ENCODE measurements at regions not wholly inside any gene's neighbourhood (a gene's known extent, or its start where the extent isn't known, plus 50 kb on each side); places are given as distances from the start of the nearest gene placed in this dataset.

DNA sequence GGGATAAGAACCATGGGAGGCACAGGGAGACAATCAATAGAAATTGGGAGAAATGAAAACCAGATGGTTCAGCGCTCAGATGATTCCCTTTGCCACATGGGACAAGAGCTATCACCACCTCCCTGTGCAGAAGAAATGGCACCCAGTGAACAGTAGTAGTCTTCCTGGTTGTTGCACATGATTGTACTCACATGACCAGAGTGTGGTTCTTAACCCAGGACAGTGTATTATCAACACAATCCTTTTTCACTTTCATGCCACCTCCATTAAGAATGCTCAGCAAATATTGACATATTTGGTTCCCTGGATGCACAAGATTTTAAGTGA lies 149.0 kb upstream of the SH3BP4 start:
- WGBS: 89% methylated on average over 1 of the region's 1 CpG
- DNase-seq (ENCODE audit: low spot score): no peak
- H3K27ac ChIP-seq: no peak overlapping the region
- intact Hi-C loops (cut with DNase I): no loop called here
- no peaks in the 10 kb centered on the region for H3K27me3 ChIP-seq (replicated peaks; ENCODE audit: insufficient read depth)
- H3K36me3 ChIP-seq: no peaks in the 10 kb centered on the region
- H3K4me1 ChIP-seq (replicated peaks): no peaks in the 10 kb centered on the region
- H3K4me3 ChIP-seq: no peak overlapping the region
- no peaks in the 10 kb centered on the region for H3K9me3 ChIP-seq
- TF ChIP-seq, protein P1, sequence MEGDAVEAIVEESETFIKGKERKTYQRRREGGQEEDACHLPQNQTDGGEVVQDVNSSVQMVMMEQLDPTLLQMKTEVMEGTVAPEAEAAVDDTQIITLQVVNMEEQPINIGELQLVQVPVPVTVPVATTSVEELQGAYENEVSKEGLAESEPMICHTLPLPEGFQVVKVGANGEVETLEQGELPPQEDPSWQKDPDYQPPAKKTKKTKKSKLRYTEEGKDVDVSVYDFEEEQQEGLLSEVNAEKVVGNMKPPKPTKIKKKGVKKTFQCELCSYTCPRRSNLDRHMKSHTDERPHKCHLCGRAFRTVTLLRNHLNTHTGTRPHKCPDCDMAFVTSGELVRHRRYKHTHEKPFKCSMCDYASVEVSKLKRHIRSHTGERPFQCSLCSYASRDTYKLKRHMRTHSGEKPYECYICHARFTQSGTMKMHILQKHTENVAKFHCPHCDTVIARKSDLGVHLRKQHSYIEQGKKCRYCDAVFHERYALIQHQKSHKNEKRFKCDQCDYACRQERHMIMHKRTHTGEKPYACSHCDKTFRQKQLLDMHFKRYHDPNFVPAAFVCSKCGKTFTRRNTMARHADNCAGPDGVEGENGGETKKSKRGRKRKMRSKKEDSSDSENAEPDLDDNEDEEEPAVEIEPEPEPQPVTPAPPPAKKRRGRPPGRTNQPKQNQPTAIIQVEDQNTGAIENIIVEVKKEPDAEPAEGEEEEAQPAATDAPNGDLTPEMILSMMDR (IDR thresholded peaks at IDR 0.05): no peak
- TF ChIP-seq POLR2A (IDR thresholded peaks at IDR 0.05): no peak

DNA sequence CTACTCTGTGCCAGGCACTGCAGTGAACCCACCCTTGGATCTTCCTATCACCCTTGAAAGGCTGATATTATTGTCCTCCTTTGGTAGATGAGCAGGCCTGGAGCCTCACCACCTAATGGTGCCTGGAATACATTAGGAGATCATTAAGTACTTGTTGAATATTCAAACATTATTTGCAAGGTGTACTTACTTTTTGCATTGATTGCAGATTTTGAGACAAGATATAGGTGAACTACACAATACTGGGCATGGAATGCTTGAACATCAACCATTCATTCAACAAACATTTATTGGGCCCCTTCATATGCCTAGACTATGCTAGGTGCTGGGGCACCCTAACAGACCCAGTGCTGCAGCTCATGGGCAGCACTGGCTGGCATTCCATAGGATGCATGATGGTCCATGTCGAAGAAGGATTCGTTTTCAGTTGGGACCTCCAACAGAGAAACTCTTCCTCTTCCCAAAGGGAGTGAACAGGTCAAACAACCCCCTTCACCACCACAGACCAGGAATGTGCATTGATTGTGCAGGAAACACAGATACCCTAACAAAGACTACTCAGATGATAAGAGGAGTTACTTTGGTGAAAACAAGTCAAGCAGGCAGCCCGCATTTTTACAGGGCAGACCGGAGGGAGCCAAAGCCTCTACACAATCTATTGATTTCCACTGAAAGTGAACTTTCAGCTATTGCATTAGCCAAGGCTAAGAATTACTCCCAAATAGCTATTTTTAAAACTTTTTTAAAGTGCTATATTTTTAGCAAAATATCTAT lies 149.6 kb upstream of the SH3BP4 start:
- no peaks in the 10 kb centered on the region for H3K27me3 ChIP-seq (replicated peaks; ENCODE audit: insufficient read depth)
- intact Hi-C loops (cut with DNase I): no loop called here
- TF ChIP-seq, protein P1 (IDR thresholded peaks at IDR 0.05): no peak
- H3K4me3 ChIP-seq: no peak overlapping the region
- H3K27ac ChIP-seq: no peak overlapping the region
- no peaks in the 10 kb centered on the region for H3K36me3 ChIP-seq
- no peaks in the 10 kb centered on the region for H3K9me3 ChIP-seq
- 89% methylated on average over 4 of the region's 4 CpGs for WGBS
- DNase-seq (ENCODE audit: low spot score): no peak
- no peaks in the 10 kb centered on the region for H3K4me1 ChIP-seq (replicated peaks)

DNA sequence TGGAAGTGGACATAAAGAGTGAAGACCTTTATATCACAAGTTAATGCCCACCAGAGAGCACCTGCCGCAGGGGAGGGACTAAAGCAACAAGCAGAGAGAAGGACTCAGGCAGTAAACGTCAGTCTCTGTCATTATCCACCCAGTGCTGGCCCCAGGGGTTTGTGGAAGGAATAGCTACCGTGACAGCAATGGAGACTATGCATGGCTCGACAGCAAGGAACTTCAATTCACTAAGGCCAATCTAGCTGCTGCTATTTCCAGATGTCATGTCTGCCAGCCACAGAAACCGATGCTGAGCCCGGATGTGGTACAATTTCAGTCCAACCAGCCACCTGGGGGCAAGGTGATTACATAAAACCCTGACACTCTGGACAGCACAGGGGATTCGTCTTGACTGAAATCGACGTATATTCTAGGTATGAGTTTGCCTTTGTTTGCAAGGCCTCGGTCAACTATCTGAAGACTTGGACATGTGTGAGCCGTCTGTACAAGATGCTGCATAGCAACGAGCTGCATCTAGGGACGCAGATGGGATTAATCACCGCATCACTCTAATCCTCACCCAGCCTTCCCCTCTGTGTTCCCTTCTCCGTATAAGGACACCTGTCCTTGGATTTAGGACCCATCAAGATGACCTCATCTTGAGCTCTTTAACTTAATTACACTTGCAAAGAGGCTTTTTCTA lies 154.1 kb upstream of the SH3BP4 start:
- no peaks in the 10 kb centered on the region for H3K36me3 ChIP-seq
- 86% methylated on average over 15 of the region's 15 CpGs for WGBS

DNA sequence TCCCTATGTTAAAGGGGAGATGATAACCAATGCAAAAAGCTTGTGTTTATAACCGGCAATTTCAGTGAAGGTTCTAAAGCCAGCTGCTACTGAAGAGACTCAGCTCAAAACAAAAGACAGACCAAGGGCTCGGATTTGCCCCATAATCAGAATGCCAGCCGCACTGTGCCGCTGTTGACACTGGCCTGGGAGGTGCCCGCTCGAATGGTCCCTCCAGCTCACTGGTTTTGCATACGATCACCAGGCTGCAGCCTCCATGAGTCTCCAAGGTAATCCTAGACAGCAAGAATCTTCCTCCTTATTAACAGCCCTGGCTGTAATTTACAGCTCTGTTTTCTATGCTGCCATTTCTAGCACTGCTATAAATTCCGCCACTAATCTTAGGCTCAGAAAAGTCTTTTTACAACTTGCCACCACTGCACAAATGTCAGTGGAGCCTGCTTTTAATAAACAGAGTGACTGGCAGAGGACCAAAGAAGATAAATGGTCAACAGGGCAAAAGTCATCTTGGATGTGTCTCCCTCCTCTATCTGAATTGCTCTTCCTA lies 155.7 kb upstream of the SH3BP4 start:
- Histone ChIP-seq H3K27ac (no peak overlapping the region), H3K27me3 (replicated peaks; ENCODE audit: insufficient read depth) (no peaks in the 10 kb centered on the region), H3K36me3 (no peaks in the 10 kb centered on the region), H3K4me1 (replicated peaks) (no peaks in the 10 kb centered on the region), H3K9me3 (no peaks in the 10 kb centered on the region), H3K4me3 (no peak overlapping the region)
- whole genome bisulfite sequencing: 58% methylated on average over 8 of the region's 8 CpGs
- DNase-seq (ENCODE audit: low spot score): no peak
- TF ChIP-seq, protein P1 (IDR thresholded peaks at IDR 0.05): no peak
- no peak for TF ChIP-seq POLR2AphosphoS5 (IDR thresholded peaks at IDR 0.05)
- no peak for TF ChIP-seq POLR2A (IDR thresholded peaks at IDR 0.05)
- intact Hi-C loops (cut with DNase I): no loop called here

More for the DNA sequence above, 154.1 kb upstream of the SH3BP4 start:
- no peaks in the 10 kb centered on the region for H3K4me1 ChIP-seq (replicated peaks)
- H3K4me3 ChIP-seq: no peak overlapping the region
- no peak for DNase-seq (ENCODE audit: low spot score)
- no peaks in the 10 kb centered on the region for H3K9me3 ChIP-seq
- H3K27ac ChIP-seq: no peak overlapping the region
- TF ChIP-seq, protein P1 (IDR thresholded peaks at IDR 0.05): no peak
- no peak for TF ChIP-seq POLR2A (IDR thresholded peaks at IDR 0.05)
- no peak for TF ChIP-seq POLR2AphosphoS5 (IDR thresholded peaks at IDR 0.05)
- intact Hi-C loops (cut with DNase I): no loop called here
- H3K27me3 ChIP-seq (replicated peaks; ENCODE audit: insufficient read depth): no peaks in the 10 kb centered on the region
